Adipocyte (in vitro differentiated cells): ENCODE measurements at regions not wholly inside any gene's neighbourhood (a gene's known extent, or its start where the extent isn't known, plus 50 kb on each side); places are given as distances from the start of the nearest gene placed in this dataset.

ENCODE experiments used
- DNase-seq: peaks from one replicate; pipeline ENCODE4 v3.0.0-alpha.2; 2015; ENCODE audit warnings: low read depth
- H3K27me3 ChIP-seq: replicated peaks from 2 replicates; pipeline ENCODE4 v1.7.0; 2013; ENCODE audit warnings: mild to moderate bottlenecking, low read length, moderate library complexity; ENCODE audit not compliant: control insufficient read depth, insufficient read depth
- H3K36me3 ChIP-seq: 2 replicates; pipeline ENCODE4 v1.7.0; 2013; ENCODE audit warnings: low read length, mild to moderate bottlenecking, moderate library complexity; ENCODE audit not compliant: control insufficient read depth, insufficient read depth, severe bottlenecking
- H3K4me1 ChIP-seq: 2 replicates; pipeline ENCODE4 v1.7.0; 2013; ENCODE audit warnings: mild to moderate bottlenecking, low read length, moderate library complexity; ENCODE audit not compliant: control insufficient read depth, insufficient read depth
- H3K4me3 ChIP-seq: 2 replicates; pipeline ENCODE4 v1.7.0; 2013; ENCODE audit warnings: mild to moderate bottlenecking, low read length, moderate library complexity
- H3K9ac ChIP-seq: 2 replicates; pipeline ENCODE4 v1.7.0; 2013; ENCODE audit warnings: mild to moderate bottlenecking, low read length, moderate library complexity
- H3K9me3 ChIP-seq: 2 replicates; pipeline ENCODE4 v1.7.0; 2013; ENCODE audit warnings: mild to moderate bottlenecking, low read length, moderate library complexity; ENCODE audit not compliant: control insufficient read depth

DNA sequence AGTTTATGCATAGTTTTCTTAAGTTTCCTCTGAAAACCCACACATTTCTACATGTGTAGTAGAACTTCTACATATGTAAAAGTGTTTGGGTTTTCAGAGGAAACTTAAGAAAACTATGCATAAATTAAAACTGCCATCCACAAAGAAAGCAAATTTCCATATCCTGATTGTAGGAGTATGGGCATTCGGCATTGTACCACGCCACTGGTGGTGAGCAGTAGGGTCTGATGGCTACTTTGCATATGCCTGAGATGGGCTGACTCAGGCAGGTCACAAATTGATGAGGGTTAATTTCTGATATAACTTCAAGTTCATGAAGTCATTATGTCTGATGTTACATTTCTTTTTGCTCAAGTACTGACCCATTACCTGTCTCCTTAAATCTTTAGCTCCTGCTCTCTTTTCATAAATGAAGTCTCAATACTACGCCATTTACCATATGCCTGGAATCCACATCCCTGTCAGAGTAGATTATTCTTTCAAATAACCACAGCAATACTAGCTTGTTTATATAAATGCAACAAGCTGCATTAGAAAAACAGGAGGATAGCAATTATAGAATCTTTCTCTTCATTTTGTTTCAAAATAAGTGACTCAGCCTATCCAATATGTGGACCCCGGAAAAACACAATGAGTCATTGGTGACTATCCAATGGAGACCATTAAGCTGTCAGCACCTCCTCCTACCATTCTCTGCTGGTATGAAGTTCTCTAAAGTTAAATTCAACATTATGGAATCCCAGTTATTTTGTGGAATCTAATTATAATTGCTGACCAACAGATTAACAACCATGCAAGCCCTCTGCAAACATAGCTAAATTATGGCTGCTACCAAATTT is 355.2 kb upstream of the UBE2E3 start:
- H3K4me3 ChIP-seq = no peak overlapping the region
- peaks cover 18% of the 10 kb centered on the region for H3K4me1 ChIP-seq
- no peaks in the 10 kb centered on the region for H3K36me3 ChIP-seq
- DNase-seq = peak; percentile 78
- no peak overlapping the region for H3K9ac ChIP-seq
- H3K9me3 ChIP-seq = no peaks in the 10 kb centered on the region
- H3K27me3 ChIP-seq = no peaks in the 10 kb centered on the region

DNA sequence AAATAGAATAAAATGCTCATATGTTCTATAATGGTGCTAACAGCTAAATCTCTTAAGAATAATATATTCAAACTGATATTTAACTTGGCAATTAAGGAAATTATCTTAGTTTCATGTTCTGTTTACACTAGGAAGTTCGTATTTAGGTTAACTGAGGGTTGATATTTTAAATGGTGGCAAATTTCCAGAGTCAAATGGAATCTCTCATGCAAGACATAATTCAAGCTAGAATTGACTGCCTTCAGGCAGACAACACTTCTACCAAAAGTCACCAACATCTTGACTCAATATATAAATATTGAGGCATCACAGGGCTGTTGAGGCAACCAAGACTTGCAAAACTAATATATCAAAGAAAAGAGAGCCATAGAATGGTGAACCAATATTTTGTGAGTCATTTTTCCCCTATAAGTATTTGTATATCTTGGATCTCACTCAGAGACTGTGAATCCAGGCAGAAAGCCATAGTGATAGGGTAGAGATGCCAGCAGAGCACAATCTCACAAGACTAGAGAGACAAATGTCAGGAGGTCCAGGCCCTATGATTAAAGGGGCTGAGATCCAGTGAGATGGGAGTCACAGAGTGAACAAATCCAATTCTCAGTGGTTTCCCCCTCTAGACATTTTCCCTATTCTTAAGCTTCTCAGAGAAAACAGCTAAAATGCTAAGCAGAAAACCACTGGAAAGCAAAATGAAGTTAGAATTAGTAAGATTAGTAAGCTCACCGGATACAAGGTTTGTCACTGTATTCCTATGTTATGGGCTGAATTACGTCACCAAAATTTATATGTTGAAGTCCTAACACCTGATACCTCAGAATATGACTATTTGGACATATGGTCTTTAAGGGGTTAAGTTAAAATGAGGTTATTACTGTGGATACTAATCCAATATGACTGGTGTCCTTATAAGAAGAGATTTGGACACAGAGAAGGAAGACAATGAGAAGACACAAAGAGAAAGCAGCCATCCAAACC is 358.2 kb upstream of the UBE2E3 start:
- H3K4me3 ChIP-seq = no peak overlapping the region

DNA sequence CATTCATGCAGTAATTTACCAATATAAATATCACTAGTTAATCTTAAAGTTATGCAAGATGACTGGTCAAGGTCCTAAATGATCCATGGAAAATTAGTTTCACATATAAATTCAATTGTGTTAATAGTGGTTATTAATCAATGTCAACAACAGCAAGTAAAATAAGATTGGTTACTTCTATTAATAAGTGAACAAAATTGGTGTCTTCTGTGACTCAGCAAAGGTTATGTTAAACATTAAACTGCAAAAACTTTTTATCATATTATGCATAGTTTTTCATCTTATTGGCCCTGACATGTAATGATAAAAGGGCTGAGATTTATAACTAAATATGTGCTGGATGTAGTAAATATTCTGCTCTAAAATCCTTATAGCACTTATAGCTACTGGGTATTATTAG is 359.0 kb upstream of the UBE2E3 start:
- H3K4me3 ChIP-seq = no peak overlapping the region
- DNase-seq = no peak
- no peak overlapping the region for H3K9ac ChIP-seq
- no peaks in the 10 kb centered on the region for H3K36me3 ChIP-seq
- no peaks in the 10 kb centered on the region for H3K9me3 ChIP-seq
- H3K27me3 ChIP-seq = no peaks in the 10 kb centered on the region
- peaks cover 18% of the 10 kb centered on the region for H3K4me1 ChIP-seq

More for the DNA sequence above, 358.2 kb upstream of the UBE2E3 start:
- H3K9ac ChIP-seq = no peak overlapping the region
- no peaks in the 10 kb centered on the region for H3K27me3 ChIP-seq
- no peaks in the 10 kb centered on the region for H3K9me3 ChIP-seq
- H3K4me1 ChIP-seq = peaks cover 18% of the 10 kb centered on the region
- peak; percentile 47 for DNase-seq
- no peaks in the 10 kb centered on the region for H3K36me3 ChIP-seq

DNA sequence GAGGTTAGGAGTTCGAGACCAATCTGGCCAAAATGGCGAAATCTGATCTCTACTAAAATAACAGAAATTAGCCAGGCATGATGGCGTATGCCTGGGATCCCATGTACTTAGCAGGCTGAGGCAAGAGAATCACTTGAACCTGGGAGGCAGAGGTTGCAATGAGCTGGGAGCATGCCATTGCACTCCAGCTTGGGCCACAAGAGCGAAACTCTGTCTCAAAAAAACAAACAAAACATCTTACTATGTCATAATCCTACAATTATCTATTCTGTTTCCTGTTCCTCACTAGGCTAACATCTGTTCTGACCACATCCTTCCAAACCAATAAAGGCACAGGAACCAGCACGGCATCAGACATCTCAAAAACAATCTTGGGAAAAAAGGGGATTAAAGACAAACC is 361.8 kb upstream of the UBE2E3 start:
- Histone ChIP-seq H3K9me3 (no peaks in the 10 kb centered on the region), H3K4me1 (peaks cover 5% of the 10 kb centered on the region), H3K9ac (no peak overlapping the region), H3K36me3 (no peaks in the 10 kb centered on the region), H3K4me3 (no peak overlapping the region), H3K27me3 (no peaks in the 10 kb centered on the region)
- no peak for DNase-seq

DNA sequence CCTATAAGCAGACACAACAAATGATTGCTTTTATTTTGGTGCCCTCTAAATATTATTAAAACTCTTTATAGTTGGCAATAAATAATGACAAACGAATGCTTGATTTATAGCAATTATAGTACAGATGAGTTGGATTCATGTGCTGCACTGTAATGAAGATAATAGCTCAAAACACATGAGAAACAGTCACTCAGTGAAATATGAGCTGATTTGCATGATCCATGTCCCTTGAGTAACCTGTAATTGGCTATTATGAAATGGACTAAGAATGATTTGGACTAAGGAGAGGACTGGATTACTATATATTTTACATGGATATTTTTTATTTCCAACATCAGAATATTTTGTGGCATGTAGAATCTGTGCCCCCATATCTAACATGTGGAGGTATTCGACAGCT is 365.6 kb upstream of the UBE2E3 start:
- Histone ChIP-seq H3K36me3 (no peaks in the 10 kb centered on the region), H3K27me3 (no peaks in the 10 kb centered on the region), H3K9me3 (no peaks in the 10 kb centered on the region), H3K9ac (no peak overlapping the region), H3K4me1 (no peaks in the 10 kb centered on the region), H3K4me3 (no peak overlapping the region)
- DNase-seq = peak; percentile 27

DNA sequence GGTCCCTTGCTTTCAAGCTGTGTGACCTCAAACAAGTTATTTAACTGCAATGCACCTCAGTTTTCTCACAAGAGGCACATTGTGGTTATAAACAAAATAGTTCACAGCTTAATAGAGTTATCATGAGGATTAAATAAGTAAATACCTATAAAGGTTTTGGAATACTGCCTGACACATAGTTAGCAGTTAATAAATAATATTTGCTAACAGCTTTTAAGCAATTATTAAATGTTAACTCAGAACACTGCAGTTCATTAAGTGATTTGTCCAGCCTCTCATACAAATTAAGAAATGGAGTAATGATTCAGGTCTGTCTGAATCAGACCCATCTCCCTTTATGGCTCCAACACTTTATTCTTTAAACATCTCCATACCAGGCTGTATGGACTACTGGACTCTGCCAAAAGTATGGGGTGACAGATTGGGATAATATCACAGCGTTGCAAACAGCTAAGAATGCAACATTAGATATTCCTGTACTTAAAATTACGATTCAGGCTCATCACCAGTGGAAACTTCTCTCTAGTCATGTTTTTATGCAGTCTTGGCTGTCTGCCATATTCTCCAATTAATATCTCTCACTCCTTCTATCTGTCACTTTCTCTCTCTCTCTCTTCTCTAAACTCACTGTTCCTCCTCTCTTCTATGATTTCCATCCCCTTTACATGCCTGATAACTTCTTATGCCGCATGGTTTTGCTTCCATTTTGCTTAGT is 370.6 kb upstream of the UBE2E3 start:
- H3K9me3 ChIP-seq = no peaks in the 10 kb centered on the region

DNA sequence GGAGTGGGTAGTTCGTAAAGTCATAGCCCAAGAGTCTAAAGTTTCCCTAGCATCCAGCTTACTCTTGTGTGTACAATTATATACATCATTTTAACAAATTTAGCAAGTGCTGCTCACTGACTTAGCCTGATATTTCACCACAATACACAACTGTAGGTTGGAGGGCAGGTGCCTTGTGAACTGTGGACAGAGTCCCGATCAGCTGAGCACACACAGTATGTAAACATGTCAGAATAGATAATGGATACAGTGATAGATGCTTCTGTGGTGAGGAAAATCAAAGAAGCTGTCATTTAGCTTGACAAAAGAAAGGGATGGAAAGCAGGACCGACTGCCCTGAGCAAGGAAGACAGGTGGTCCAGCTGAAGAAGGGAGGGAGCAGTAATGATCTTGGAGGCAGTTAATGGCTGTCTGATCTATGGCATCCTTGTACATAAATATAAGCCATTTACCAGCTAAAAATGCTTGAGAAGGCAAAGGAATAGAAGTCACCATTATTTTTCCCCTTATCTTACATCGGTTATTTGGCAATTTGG is 372.8 kb upstream of the UBE2E3 start:
- Histone ChIP-seq H3K36me3 (no peaks in the 10 kb centered on the region), H3K9ac (no peak overlapping the region), H3K4me3 (no peak overlapping the region), H3K9me3 (no peaks in the 10 kb centered on the region), H3K27me3 (no peaks in the 10 kb centered on the region), H3K4me1 (no peaks in the 10 kb centered on the region)
- DNase-seq = no peak

More for the DNA sequence above, 370.6 kb upstream of the UBE2E3 start:
- H3K27me3 ChIP-seq = no peaks in the 10 kb centered on the region
- H3K36me3 ChIP-seq = no peaks in the 10 kb centered on the region
- H3K4me1 ChIP-seq = no peaks in the 10 kb centered on the region
- H3K4me3 ChIP-seq = no peak overlapping the region
- no peak for DNase-seq
- no peak overlapping the region for H3K9ac ChIP-seq

DNA sequence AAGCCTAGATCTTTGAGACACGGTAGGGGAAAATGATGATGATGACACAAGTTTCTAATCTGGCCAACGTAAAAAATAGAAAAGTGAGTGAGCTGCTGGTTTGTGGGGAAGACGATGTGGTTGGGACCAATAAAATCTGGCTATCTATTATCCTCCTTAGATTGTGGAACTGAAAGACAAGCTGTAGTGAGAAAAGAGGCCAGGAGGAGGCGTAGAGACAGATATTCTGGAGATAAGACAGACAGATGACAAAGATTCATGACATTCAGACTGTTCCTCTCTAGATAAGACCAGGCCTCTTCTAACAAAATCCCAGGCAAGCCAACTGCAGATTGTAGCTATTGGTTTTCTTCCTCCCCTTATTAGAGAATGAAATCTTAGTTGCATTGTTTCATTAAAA is 376.3 kb upstream of the UBE2E3 start:
- no peaks in the 10 kb centered on the region for H3K27me3 ChIP-seq
- no peaks in the 10 kb centered on the region for H3K4me1 ChIP-seq
- no peak overlapping the region for H3K4me3 ChIP-seq
- H3K9ac ChIP-seq = no peak overlapping the region
- H3K9me3 ChIP-seq = no peaks in the 10 kb centered on the region
- peak; percentile 10 for DNase-seq
- H3K36me3 ChIP-seq = no peaks in the 10 kb centered on the region

DNA sequence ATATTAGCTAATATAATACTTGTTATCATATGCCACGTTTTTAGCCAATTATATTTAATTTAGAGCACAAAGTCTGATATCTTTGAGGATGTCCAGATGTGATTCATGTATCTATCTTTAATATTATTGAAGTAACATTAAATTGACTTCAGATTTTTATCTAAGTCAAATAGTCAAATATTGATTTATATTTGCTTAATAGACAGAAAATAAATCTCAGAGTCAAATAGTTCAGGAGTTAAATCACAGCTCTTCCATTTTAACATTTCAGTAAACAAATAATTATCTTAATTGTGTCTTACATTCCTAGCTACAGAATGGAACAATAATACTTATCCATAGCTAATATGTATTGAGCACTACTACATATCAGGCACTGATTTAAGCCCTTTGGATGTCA is 379.4 kb upstream of the UBE2E3 start:
- DNase-seq = no peak
- Histone ChIP-seq H3K27me3 (no peaks in the 10 kb centered on the region), H3K36me3 (no peaks in the 10 kb centered on the region), H3K4me1 (no peaks in the 10 kb centered on the region), H3K4me3 (no peak overlapping the region), H3K9me3 (no peaks in the 10 kb centered on the region), H3K9ac (no peak overlapping the region)

DNA sequence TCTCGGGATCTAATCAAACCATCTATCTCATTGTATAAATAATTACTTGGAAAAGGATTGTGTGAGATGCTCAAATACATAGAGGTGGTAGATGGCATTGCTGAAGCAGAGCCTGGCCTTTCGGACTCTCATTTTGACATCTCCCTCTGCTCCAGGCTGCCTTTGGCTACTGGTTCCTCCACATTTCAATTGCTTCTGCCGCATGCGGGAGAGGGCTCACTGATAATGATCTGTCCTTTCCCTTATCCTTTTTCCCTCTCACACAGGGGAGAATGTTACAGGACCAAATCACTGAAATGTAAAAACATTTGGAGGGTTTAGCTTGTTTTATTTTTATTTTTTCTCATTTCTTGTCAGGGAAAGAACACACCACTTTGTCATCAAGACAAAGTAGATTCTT is 380.6 kb upstream of the UBE2E3 start:
- no peaks in the 10 kb centered on the region for H3K27me3 ChIP-seq
- no peak overlapping the region for H3K9ac ChIP-seq
- no peaks in the 10 kb centered on the region for H3K4me1 ChIP-seq
- no peak overlapping the region for H3K4me3 ChIP-seq
- no peaks in the 10 kb centered on the region for H3K36me3 ChIP-seq
- H3K9me3 ChIP-seq = no peaks in the 10 kb centered on the region
- no peak for DNase-seq

DNA sequence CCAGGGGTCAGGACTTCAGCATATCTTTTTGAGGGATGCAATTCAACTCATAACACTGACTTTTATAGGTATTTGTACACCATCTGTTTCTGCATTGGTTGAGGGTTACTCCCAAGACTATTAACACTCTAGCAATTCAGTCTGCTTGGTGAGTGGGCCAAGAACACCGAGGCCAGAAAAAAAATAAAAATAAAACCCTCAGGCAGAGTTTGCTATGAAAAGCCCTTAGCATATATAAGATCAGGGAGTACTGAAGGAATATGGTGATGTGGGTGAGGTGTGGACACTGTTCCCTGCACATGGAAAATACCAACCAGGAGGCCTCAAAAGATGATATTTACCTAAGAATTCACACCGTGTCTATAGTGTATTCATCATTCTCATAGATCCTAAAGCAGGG is 383.2 kb upstream of the UBE2E3 start:
- H3K9me3 ChIP-seq = no peaks in the 10 kb centered on the region
- H3K4me3 ChIP-seq = no peak overlapping the region
- H3K9ac ChIP-seq = no peak overlapping the region
- DNase-seq = no peak
- H3K4me1 ChIP-seq = no peaks in the 10 kb centered on the region
- no peaks in the 10 kb centered on the region for H3K27me3 ChIP-seq
- no peaks in the 10 kb centered on the region for H3K36me3 ChIP-seq
